GM21619 (cell line): ENCODE measurements at regions not wholly inside any gene's neighbourhood (a gene's known extent, or its start where the extent isn't known, plus 50 kb on each side); places are given as distances from the start of the nearest gene placed in this dataset.

Experiments used
- ATAC-seq: cut with Tn5 transposase; IDR thresholded peaks from one replicate; pipeline ENCODE4 v1.9.1; 2021; ENCODE audit not compliant: unreplicated experiment

DNA sequence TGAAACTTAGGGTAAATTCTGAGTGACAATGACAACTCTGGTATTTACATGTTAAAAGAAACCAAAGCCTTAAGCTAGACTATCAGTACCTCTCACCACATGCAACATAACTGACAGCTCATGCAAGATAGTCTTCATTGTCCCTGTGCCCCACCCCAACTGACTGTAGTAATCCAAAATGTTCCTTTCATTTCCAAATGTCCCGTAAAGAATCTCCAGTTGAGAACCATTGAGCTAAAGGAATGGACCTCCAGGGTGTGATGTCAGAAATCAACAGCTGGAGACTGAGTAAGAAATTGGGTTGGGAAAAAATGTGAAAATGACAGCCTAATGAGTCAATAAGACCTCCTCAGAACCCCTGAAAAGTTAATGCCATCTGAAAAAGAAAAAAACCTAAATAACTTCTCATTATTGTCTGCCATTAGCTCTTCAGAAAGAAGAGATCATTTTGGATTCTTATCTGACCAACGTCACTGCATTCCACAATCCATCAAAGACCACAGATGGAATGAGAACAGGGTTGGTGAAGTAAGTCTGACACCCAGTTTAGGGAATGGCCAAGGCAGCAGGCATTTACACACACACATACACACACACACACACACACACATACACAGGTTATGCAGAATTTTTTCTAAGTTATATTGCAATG lies 51.7 kb upstream of the ACVR2A start:
- ATAC-seq: no peak

DNA sequence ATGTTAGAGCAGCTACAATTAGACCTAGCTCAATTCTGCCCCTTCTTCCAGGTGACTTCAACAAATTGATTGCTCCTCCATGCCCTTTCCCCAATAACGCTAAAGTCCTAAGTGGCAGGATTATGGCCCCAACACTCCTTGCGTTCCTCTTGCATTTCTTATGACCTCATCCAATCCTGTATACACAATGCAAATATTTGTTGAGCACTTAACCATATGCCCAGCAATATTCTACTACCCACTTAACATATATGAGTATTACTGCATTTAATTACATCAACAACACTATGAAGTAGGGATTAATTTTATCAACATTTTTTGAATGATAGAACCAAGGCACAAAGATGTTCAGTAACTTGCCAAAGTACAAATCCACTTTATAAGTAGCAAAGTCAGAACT lies 54.2 kb upstream of the ACVR2A start:
- ATAC-seq: no peak

DNA sequence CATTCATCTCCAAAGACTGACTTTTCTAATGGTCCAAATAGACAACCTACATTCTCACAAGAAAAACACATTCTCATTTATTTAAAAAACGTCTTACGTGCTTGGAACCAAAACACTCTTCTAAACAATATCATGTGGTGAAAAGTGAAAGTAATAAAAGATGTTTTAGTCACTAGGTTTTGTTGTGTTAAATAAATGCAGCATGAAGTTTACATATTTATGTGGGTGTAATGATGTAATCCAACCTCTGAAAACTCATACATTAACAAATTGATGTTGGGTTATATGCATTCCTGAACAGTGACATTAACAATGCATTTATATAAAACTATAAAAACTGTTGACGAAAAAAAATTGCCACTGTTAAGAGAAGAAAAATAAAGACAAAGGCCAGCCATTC lies 55.1 kb upstream of the ACVR2A start:
- ATAC-seq: no peak

DNA sequence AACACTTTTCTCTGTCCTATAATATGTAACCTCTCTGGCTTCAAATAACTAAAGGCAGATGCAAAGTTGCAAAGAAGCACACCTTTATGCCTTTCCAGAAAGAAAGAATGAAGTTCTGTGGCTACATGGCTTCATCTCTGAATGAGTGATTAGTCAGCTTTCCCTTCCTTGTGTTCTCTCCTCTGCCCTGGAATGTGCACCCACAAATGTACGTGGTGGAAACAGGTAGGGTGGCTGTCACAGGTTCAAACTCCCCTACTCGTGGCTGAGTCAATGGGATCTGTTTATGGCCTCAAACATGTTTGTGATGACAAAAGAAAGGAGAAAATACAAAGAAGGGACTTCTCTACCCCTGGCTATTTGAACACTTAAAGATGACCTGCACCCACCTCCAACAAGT lies 55.5 kb upstream of the ACVR2A start:
- no peak for ATAC-seq

DNA sequence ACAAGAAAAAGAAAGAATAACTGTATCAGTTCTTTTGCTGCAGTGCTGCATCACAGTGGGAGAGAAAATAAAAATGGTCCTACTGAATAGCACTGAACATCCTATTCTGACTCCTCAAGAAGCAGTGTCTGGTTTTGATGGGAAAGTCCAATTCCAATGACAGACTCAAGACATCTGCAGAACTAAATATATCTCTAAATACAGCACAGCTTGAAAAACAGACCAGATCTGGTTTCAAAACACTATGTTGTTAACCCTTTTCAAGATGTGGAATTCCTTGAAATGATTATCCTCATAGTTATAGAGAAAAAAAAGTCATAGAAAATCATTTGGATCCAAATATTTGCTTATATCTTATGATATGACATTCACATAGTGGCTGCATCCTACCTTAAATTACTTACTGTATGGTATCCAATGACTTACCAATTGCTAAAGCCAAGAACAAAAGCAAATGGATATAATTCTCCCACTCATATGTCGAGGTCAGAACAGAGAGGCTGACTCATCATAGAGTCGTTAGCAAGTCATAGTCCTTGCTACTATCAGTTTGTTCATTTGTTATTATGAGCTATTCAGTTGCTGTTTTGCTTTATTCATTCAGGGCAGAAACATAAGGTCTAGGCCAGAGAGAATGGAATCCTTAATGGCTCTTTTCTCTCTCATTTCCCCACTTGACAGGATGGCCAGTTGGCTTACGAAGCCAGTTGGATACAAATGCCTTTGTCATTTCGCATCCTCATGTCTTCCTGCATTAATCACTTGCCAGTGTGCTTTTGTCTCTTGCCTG lies 62.5 kb upstream of the ACVR2A start:
- no peak for ATAC-seq

DNA sequence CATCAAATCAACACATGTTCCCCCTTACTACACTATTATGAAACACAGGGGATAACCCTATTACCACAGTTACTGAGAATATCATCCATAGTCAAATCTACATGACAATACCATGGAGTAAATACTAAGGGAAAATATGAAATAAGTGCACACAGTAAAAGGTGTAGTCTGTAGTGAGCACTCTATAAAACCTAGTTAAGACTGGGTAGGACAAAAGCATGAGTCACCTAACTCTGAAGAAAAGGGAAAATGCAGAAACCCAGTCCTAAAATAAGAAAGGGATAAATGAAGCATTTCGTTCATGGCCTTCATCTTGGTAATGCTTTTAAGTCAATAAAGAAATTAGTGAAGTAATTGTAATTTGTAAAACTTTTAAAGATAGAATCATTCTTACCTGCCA lies 65.4 kb upstream of the ACVR2A start:
- no peak for ATAC-seq

DNA sequence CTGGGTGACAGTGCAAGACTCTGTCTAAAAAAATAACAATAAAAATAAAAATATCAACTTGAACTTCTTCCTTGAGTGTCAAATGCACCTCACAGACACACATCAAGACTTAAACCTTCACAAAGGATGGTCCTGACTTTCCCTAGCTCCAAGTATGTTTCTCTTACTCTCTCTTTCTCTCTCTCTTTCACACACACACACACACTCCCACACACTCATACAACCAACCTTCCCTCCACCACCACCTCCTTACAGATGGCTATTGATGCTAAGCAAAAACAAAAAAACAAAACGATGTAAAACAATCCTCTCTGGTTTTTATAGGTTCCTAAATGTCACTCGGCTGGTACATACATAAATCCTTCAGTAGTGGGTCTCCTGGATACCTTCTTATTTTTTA lies 67.4 kb upstream of the ACVR2A start:
- ATAC-seq: no peak

DNA sequence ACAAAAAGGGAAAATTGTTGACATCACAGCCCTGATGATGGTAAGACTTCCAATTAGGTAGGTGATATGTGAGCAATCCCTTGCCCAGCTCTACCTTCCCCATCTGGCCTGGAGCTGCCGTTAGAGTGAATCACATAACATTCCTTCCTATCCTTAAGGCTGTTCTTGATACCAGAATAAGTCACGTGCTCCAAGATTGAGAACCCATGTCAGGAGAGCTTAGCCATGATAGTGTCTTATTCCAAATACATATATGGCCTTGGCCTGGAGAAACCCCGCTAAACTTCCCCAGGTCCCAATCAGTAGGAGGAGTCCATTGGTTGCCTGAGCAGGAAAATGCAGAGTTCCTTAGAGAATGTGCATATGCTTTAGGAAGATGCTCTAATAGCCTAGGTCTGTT lies 70.0 kb upstream of the ACVR2A start:
- ATAC-seq: no peak

DNA sequence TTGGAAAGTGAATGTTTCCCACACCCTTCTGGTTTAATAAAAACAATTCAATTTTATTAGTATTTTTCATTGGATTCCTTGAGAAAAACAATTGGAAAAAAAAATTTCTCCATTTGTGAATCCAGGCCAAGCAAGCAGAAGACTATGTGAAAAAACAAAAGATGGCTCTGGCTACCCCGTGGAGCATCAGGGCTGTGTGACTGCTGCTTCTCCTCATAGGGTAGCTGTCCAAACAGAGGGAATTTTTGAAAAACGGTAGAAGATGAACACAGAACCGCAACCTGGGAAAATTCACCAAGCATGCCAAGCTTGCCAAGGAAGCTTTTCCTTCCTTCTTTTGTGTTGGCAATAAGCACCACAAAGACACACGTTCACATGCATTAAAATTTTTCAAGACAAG lies 71.3 kb upstream of the ACVR2A start:
- ATAC-seq: no peak

DNA sequence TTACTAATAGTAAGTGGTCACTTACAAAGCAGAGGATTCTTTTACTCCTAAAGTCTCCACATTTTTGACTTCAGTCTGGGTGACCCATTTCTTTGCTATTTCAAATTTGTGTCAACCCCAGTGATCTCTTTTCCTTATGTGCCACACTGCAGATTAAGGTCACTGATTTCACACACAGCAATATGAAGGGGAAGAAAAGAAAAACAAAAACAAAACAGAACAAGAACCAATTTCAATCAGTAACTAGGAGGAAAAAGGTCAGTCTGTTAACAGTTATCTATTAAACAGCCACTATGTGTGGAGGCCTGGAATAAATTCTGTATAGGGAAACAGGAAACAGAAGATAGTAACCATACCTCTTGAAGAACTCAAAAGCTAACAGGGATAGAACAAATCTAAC lies 72.0 kb upstream of the ACVR2A start:
- no peak for ATAC-seq

DNA sequence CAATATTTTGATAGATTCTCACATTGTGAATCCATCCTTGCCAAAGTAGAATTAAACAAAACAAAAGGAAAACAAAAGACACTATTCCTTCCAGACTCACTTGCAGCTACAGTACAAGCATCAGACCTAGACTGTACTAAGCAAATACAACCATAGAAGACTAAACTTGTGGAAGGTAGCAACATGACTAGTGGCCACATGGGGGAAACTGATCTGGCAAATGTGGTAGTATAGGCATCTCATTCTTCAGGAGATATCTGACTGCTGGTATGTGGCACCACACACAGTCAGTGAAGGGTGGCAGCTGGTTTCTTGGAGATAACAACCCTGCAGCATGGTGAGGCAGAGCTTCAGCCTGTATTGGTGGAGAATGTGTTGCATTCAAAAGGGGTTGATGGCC lies 81.0 kb upstream of the ACVR2A start:
- ATAC-seq: no peak

DNA sequence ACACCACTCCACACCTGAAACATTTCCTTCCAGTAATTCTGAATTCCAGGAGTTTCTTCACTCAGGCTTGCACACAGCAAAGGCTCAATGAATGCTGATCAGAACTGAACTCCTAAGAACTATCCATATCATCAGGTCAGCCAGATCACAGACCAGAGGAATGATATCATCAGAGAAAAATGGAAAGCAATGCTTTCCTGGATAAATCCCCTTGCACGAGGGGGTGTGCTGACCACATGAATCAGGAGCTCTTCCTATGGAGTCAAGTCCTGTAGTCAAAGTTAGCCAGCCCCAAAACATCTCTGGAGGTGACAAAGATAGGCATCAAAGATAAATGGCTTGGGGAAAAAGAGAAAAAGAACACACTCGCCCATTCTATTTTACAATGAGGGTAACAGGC lies 83.8 kb upstream of the ACVR2A start:
- ATAC-seq: no peak

DNA sequence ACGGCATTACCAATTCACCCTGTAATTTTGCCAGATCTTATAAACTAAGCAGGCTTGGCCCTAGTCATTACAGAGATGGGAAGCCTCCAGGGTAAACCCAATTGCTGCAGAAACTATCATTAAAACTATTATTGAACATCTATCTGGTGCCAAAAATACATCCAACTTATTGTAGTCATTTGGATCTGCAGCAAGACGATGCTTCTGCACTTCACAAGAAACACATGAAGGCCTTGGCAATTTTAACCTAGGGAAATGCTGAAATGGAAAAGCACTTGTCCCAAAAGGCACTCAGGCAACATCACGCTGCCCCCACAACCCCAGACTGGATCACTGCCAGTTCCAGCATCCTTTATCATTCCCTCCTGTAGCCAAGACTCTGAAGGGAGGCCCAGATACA lies 85.3 kb upstream of the ACVR2A start:
- no peak for ATAC-seq

DNA sequence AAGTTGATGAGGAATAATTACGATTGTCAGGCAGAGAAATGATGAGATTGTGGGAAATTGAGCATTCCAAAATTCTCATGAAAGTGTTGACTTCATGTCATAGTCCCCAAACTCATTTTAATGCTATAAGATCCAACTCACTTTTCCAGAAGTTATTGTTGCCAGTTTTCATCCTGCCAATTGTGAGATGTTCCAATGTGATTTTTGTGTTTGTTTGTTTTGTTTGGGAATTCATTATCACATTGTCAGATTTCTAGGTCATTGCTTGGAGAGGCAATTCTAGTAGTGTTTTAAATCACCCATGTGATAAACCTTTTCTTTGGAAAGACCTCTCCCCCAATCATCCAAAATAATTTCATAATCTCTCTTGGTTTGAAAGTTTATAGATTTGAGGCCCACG lies 86.0 kb upstream of the ACVR2A start:
- ATAC-seq: no peak

DNA sequence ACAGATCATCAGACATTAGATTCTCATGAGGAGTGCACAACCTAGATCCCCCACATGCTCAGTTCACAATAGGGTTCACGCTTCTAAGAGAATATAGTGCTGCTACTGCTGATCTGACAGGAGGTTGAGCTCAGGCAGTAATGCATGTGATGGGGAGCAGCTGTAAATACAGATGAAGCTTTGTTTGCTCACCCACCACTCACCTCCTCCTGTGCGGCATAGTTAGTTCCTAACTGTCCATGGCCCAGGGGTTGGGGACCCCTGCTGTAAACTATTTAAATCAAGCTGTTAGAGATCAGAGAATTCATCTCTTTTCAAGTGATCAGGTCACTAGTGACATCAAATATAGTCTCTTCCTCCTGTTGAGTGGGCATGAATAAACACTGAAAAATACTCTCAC lies 88.8 kb upstream of the ACVR2A start:
- ATAC-seq: no peak

DNA sequence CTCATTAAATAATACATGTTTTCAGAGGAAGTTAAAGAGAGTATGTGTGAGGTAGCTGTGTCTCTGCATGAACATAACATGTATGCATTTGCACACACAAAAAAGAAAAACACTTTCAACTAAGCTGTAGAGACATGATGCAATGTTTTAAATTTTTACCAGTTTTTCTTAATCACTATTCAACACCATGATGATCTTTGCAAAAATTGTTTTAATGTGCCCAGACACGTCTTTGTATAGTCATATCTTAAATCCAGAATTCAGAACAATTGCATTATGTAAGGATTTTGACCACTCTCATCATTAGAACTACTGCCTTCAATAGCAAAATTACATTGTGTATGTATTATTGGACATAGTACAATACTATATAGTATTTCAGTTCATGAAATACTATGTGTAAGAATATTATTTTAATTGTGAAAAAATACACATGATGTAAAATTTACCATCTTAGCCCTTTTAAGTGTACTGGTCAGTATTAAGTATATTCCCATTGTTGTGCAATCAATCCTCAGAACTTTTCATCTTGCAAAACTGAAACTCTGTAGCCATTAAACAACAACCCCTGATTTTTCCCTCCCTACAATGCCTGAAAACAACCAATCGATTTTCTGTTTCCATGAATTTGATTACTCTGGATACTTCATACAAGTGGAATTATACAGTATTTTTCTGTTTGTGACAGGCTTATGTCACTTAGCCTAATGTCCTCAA lies 104.5 kb upstream of the ACVR2A start:
- no peak for ATAC-seq

DNA sequence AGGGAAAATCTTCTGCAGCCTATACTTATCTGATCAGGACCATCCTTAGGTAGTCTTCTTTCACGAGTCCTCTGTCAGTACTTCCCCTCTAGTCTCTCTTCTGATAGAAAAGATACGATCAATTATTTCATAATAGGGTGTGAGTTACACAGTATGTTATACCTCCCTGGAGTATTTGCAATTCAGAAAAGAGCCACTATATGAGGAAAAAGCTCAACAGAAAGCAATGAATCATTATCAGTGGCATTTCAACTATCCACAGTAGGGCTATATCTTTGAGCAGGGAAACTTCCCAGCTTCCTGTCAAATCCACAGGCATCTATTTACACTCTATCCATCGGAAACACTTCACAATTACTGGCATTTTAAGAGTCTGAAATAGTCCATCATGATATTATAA lies 105.3 kb upstream of the ACVR2A start:
- no peak for ATAC-seq

DNA sequence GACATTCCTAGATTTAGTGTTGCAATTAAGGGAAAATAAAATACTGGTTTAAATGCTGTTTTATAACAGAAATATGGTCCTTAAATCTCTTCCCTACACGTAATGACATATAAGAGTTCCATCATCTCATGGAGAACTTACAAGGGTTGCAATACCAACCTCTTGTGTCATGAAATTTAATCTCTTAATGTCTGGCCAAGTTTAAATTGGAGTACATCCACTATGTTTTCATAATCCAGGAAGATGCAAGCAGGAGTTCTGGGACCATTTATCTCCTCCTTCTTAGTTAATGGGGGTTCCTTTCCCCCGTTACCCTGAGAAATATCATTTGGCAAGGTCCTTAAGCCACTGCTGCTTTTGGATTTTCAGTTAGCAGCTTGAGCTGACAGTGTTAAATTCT lies 126.0 kb upstream of the ACVR2A start:
- no peak for ATAC-seq

DNA sequence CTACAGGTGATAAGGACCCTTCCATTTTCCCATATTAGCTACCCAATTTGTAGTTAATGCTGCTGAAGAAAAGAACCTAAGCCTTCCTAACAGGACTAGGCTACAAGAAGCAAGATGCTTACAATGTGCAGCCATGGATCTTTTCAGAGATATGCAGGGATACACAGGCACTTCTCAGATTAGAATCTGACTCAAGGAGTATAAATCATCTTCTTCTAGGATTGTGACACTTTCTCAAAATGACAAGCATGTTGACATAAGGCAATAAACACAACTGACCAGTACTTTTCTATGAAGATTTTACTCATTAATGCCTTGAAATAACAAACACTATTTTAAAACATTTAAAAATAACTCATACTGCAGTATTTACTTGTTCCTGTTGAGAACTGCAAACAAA lies 127.9 kb upstream of the ACVR2A start:
- no peak for ATAC-seq

DNA sequence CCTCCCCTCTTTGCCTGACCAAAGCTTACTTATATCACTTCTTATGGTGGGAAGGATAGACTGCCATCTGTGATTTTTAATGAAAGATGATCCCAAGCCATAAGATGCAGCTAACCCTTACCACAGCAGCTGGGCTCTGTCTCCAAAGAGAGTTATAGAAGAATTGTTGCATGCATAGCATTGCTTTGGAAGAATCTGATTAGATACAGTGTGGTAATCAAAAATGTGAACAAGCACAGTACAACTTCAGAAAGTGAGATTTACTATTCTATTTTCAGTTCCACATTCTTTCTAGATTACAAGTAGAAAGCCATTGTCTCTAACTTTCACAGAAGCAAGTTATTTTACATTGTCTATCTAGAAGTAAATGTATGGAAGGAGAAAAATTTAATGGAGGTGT lies 129.0 kb upstream of the ACVR2A start:
- no peak for ATAC-seq

DNA sequence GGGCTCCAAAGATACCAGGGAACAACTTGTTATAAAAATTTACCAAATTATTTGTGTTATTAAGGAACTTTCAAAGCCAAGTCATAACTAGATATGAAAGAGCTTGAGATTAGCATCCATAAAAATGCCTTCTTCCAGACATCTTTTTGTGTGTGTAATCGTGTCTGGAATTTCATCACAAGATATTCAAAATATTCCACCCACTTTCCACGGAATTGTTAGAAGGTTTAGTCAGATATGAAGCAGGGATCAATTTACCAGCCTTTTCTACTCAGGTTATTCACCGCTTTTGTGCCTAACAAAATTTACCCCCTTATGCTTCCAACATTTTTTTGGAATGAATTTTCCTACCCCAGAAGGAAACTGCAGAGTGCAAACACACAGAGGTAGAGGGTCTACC lies 130.2 kb upstream of the ACVR2A start:
- ATAC-seq: no peak

DNA sequence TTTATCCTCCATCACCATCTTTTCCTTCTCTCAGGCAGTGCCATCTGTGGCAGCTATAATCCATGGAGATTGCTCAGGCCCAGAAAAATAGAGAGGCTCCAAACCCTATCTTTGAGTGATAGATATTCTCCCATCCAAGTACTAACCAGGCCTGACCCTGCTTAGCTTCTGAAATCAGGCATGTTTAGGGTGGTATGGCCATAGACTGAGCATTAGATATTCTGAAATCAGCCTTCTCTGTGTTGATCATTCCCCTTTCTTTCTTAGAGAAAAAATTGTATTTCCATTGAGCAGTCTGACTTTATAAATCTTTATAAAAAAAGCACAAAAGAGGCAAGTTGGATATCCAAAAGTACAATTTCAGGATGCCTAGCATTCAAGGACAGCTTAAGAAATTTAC lies 131.5 kb upstream of the ACVR2A start:
- ATAC-seq: no peak
